Lung (tissue), 1 donor: ENCODE measurements at regions not wholly inside any gene's neighbourhood (a gene's known extent, or its start where the extent isn't known, plus 50 kb on each side); places are given as distances from the start of the nearest gene placed in this dataset. TPM values are rescaled to one million over a fixed set of nuclear protein-coding genes. Genes with fewer than 3 reads are reported as not detected.

Experiments used
- small RNA-seq: library from RNA; depleted of rRNA; stranded (forward); fragments of <200 nt; gene quantifications from one replicate; pipeline ENCODE3, GENCODE V24; 2014; ENCODE audit warnings: low replicate concordance

Small RNA genes lying in the stretch of these regions (small RNA-seq; reads per million reads assigned to genes)
- gene RNU6-627P = not detected
